ENCODE measurements at regions not wholly inside any gene's neighbourhood (a gene's known extent, or its start where the extent isn't known, plus 50 kb on each side); places are given as distances from the start of the nearest gene placed in this dataset.

GRCh38 chr1:229004066-229004833, 266.7 kb upstream of the RAB4A start:
- TF ChIP-seq POLR2A (IDR thresholded peaks at IDR 0.05; ENCODE audit: low read depth, low read length): no peak
- no peak for TF ChIP-seq POLR2AphosphoS5 (IDR thresholded peaks at IDR 0.05; ENCODE audit: low read depth, low read length)
- no peak for TF ChIP-seq TAF1 (IDR thresholded peaks at IDR 0.05; ENCODE audit: low read depth, low read length)
- TF ChIP-seq SPI1 (IDR thresholded peaks at IDR 0.05; ENCODE audit: low read depth, low read length): no peak

Measured in GM12891 (cell line).